HUDEP-2 (cell line): ENCODE measurements at regions not wholly inside any gene's neighbourhood (a gene's known extent, or its start where the extent isn't known, plus 50 kb on each side); places are given as distances from the start of the nearest gene placed in this dataset.

Source experiments
- DNase-seq, 76 experiments: peaks; one replicate each; lab custom pipeline; 2025; ENCODE audit not compliant: unreplicated experiment in 76 of 76; lab: John Stamatoyannopoulos, UW

GRCh38 chr5:98997000-98997399 is 68.2 kb upstream of the CHD1 start:
- no peak for DNase-seq

GRCh38 chr5:98994611-98995010 is 65.8 kb upstream of the CHD1 start:
- no peak for DNase-seq

GRCh38 chr5:98993512-98993911 is 64.7 kb upstream of the CHD1 start:
- DNase-seq, result no peak

- DNase-seq, result no peak
These were observed 63.7 kb upstream of the CHD1 start for GRCh38 chr5:98992552-98992951.

DNA sequence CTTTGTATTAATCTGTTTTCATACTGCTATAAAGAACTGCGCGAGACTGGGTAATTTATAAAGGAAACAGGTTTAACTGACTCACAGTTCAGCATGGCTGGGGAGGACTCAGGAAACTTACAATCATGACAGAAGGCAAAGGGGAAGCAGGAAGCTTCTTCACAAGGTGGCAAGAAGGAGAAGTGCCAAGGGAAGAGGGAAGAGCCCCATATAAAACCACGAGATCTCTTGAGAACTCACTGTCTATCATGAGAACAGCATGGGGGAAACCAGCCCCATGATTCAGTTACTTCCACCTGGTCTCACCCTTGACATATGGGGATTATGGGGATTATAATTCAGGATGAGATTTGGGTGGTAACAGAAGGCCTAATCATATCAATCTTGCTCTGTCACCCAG is 60.9 kb upstream of the CHD1 start:
- DNase-seq, result no peak

- DNase-seq, result no peak
These were observed 57.8 kb upstream of the CHD1 start for GRCh38 chr5:98986587-98986986.

DNA sequence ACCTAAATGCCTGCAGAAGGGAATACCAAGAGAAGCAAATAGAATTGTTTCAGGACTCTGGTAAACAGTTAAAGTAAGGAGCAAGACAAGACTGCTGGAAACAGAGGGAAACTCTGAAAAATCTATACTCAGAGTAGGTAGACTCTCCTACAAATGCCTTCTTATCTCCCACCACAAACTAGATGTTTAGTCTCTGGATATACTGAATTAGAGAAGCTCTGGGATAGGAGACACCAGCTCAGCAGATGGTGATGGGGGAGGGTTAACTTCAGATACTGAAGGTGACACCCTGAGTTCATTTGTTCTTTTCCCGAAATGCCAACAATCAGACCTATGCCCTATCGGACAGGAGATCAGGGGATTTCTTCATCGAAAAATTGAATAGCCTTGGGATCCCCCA is 54.1 kb upstream of the CHD1 start:
- no peak for DNase-seq
